A673 (cell line): ENCODE measurements at regions not wholly inside any gene's neighbourhood (a gene's known extent, or its start where the extent isn't known, plus 50 kb on each side); places are given as distances from the start of the nearest gene placed in this dataset.

Experiments
- BruUV-seq: library from RNA; stranded (reverse); fragments of 400-500 nt; replicated peaks from 2 replicates; lab custom pipeline; 2021; lab: Mats Ljungman, UMichigan
- CTCF ChIA-PET: fragments of 300-600 bp; sonication (Branson Sonifier 250); formaldehyde crosslinking; loops from one replicate; lab custom pipeline; 2022; ENCODE audit warnings: antibody characterized with exemption; lab: Charles Lee
- POLR2A ChIA-PET: fragments of 300-600 bp; sonication (Branson Sonifier 250); formaldehyde crosslinking; loops from one replicate; lab custom pipeline; 2022; ENCODE audit warnings: antibody characterized with exemption; ENCODE audit not compliant: low non-redundant PET; lab: Charles Lee
- DNase-seq: peaks from one replicate; pipeline ENCODE4 v3.0.0-alpha.2; 2015; ENCODE audit warnings: low spot score
- H3K27ac ChIP-seq: fragments of 200-600 bp; sonication (generic); 2 replicates; pipeline ENCODE4 v1.5.1; 2016; ENCODE audit warnings: mixed run types, low read depth, mild to moderate bottlenecking, mixed read lengths, antibody characterized with exemption, low read length; ENCODE audit not compliant: poor library complexity, severe bottlenecking
- H3K27me3 ChIP-seq: fragments of 200-600 bp; sonication (generic); replicated peaks from 2 replicates; pipeline ENCODE4 v1.6.1; 2017; ENCODE audit warnings: mixed run types, low read depth, mild to moderate bottlenecking, mixed read lengths, antibody characterized with exemption, low read length; ENCODE audit not compliant: insufficient read depth, poor library complexity
- H3K36me3 ChIP-seq: fragments of 200-600 bp; sonication (generic); 2 replicates; pipeline ENCODE4 v1.6.1; 2016; ENCODE audit warnings: mixed run types, mild to moderate bottlenecking, mixed read lengths, antibody characterized with exemption, low read length; ENCODE audit not compliant: insufficient read depth, poor library complexity, severe bottlenecking
- H3K4me1 ChIP-seq: fragments of 200-600 bp; sonication (generic); 2 replicates; pipeline ENCODE4 v1.6.1; 2017; ENCODE audit warnings: mixed run types, mild to moderate bottlenecking, mixed read lengths, antibody characterized with exemption, low read length; ENCODE audit not compliant: insufficient read depth, poor library complexity, severe bottlenecking
- H3K4me3 ChIP-seq: fragments of 200-600 bp; sonication (generic); 2 replicates; pipeline ENCODE4 v1.5.1; 2016; ENCODE audit warnings: low read depth, mixed run types, mild to moderate bottlenecking, mixed read lengths, low read length; ENCODE audit not compliant: poor library complexity, severe bottlenecking
- H3K9me3 ChIP-seq: fragments of 200-600 bp; sonication (generic); 2 replicates; pipeline ENCODE4 v1.6.1; 2016; ENCODE audit warnings: mixed run types, low read depth, mild to moderate bottlenecking, mixed read lengths, antibody characterized with exemption, low read length; ENCODE audit not compliant: poor library complexity, severe bottlenecking
- EZH2 ChIP-seq: fragments of 200-600 bp; sonication (generic); IDR thresholded peaks from 2 replicates; pipeline ENCODE4 v1.6.1; 2017; ENCODE audit warnings: borderline replicate concordance, low read depth, mild to moderate bottlenecking, mixed read lengths, antibody characterized with exemption, low read length; ENCODE audit not compliant: poor library complexity, severe bottlenecking
- intact Hi-C: fragments of 100-400 bp; cut with micrococcal nuclease; formaldehyde crosslinking; loops from one replicate; pipeline ENCODE4 v1.10.0; 2022; ENCODE audit not compliant: unreplicated experiment
- TF ChIP-seq, protein P1 (sequence below): fragments of 300-800, 200-600 bp; sonication (generic); conservative IDR thresholded peaks from 2 replicates; pipeline ENCODE4 v1.5.1; 2017; ENCODE audit warnings: low read depth, mild to moderate bottlenecking, antibody characterized with exemption, low read length, moderate library complexity, mixed read lengths

DNA sequence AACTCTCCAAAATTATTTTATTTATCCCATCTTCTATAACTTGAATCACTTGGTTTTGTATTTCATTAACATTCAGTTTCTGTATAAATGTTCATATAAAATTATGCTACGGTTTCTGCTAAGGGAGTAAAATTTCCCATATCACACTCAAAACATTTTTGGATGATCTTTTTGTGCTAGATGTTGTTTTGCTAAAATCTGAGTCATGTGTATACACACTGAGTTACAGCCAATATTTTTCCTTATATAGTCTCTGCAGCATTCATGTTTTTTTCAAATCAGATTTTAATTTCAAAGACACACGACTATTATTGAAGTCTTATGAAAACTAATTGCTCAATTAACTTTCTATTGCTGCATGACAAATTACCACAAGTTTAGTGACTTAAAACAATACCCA is 54.3 kb upstream of the SLC2A12 start:
- H3K36me3 ChIP-seq: no peaks in the 10 kb centered on the region
- no peak for TF ChIP-seq EZH2
- TF ChIP-seq, protein P1, sequence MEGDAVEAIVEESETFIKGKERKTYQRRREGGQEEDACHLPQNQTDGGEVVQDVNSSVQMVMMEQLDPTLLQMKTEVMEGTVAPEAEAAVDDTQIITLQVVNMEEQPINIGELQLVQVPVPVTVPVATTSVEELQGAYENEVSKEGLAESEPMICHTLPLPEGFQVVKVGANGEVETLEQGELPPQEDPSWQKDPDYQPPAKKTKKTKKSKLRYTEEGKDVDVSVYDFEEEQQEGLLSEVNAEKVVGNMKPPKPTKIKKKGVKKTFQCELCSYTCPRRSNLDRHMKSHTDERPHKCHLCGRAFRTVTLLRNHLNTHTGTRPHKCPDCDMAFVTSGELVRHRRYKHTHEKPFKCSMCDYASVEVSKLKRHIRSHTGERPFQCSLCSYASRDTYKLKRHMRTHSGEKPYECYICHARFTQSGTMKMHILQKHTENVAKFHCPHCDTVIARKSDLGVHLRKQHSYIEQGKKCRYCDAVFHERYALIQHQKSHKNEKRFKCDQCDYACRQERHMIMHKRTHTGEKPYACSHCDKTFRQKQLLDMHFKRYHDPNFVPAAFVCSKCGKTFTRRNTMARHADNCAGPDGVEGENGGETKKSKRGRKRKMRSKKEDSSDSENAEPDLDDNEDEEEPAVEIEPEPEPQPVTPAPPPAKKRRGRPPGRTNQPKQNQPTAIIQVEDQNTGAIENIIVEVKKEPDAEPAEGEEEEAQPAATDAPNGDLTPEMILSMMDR: no peak
- no peak overlapping the region for H3K27ac ChIP-seq
- ChIA-PET POLR2A (interaction anchor here (0.7 kb wide), 1 partner anchor 444 kb away, joined by 3 read pairs; no protein-coding TSS in a partner anchor), CTCF (no interaction called here)
- H3K27me3 ChIP-seq: no peaks in the 10 kb centered on the region
- no peaks in the 10 kb centered on the region for H3K9me3 ChIP-seq
- intact Hi-C loops: no loop called here
- no TSS peak for BruUV-seq
- no peak for DNase-seq
- H3K4me1 ChIP-seq: no peaks in the 10 kb centered on the region
- no peak overlapping the region for H3K4me3 ChIP-seq

DNA sequence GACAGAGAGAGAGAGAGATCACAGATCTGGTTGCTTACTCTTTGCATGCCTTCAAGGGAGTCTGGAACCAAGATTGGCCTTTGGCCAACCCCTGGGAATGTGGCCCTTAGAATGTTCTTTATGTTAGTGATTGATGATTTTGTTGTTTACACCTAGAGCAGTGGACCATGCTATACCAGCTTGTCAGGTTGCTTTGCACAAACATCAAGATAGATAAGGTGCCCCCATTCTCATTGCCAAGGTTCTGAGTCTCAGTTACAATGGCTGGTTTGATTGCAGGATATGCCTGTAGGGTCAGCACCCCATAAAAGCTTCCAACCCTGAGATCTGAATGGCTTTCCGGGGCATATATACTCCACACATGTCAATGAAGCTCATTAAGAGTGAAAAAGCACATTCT is 53.5 kb upstream of the SLC2A12 start:
- Histone ChIP-seq H3K4me3 (no peak overlapping the region), H3K36me3 (no peaks in the 10 kb centered on the region), H3K27me3 (no peaks in the 10 kb centered on the region), H3K9me3 (no peaks in the 10 kb centered on the region), H3K27ac (no peak overlapping the region), H3K4me1 (no peaks in the 10 kb centered on the region)
- no TSS peak for BruUV-seq
- DNase-seq: no peak
- ChIA-PET POLR2A (no interaction called here), CTCF (no interaction called here)
- intact Hi-C loops: no loop called here
- TF ChIP-seq EZH2: no peak
- TF ChIP-seq, protein P1: no peak

DNA sequence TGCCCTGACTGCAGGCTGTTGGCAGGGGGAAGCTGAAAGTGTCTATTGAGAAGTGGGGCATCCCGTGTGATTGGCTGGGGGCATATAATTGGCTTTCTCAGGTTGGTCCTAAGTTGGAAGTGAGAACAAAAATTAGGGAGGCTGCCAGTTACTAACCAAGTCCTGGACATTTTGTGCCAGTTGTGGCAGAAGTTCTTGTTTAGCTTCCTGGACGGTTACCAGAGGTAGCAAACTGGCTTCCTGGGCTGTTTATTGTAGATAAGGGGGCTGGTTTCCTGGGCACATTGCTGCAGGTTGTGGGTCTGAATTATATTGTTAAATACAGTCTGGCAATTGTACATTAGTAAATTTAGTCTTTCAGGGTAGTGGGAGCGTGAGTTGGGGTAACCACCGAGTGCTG is 50.6 kb upstream of the SLC2A12 start:
- intact Hi-C loops: no loop called here
- Histone ChIP-seq H3K9me3 (no peaks in the 10 kb centered on the region), H3K36me3 (no peaks in the 10 kb centered on the region), H3K4me1 (peaks cover 6% of the 10 kb centered on the region), H3K27me3 (no peaks in the 10 kb centered on the region), H3K4me3 (no peak overlapping the region), H3K27ac (no peak overlapping the region)
- BruUV-seq: no TSS peak
- ChIA-PET CTCF (no interaction called here), POLR2A (no interaction called here)
- TF ChIP-seq, protein P1: no peak
- no peak for TF ChIP-seq EZH2
- DNase-seq: no peak
